PC-9 (cell line): ENCODE measurements at regions not wholly inside any gene's neighbourhood (a gene's known extent, or its start where the extent isn't known, plus 50 kb on each side); places are given as distances from the start of the nearest gene placed in this dataset.

Source experiments
- BruUV-seq: library from RNA; stranded (reverse); fragments of 400-500 nt; replicated peaks from 2 replicates; lab custom pipeline; 2021; lab: Mats Ljungman, UMichigan
- CTCF ChIA-PET: fragments of 300-600 bp; sonication (Branson Sonifier 250); formaldehyde crosslinking; loops from one replicate; lab custom pipeline; 2022; ENCODE audit warnings: antibody characterized with exemption; lab: Charles Lee
- POLR2A ChIA-PET: fragments of 300-600 bp; sonication (Branson Sonifier 250); formaldehyde crosslinking; loops from one replicate; lab custom pipeline; 2022; ENCODE audit warnings: antibody characterized with exemption; ENCODE audit not compliant: unreplicated experiment; lab: Charles Lee
- DNase-seq, 2 experiments: peaks; one replicate each; pipeline versions ENCODE4 v3.0.0 to v3.0.0-alpha.2; 2015 to 2022; ENCODE audit warnings: mixed read lengths in 1 of 2
- H2AFZ ChIP-seq: fragments of 200-600 bp; sonication (generic); 2 replicates; pipeline ENCODE4 v1.8.1; 2017; ENCODE audit warnings: antibody characterized with exemption
- H3F3A ChIP-seq: fragments of 200-600 bp; sonication (generic); 2 replicates; pipeline ENCODE4 v1.8.1; 2017; ENCODE audit warnings: antibody characterized with exemption, mild to moderate bottlenecking, low read depth; ENCODE audit not compliant: insufficient read depth
- H3K27ac ChIP-seq: fragments of 200-600 bp; sonication (generic); 2 replicates; pipeline ENCODE4 v1.6.1; 2016; ENCODE audit warnings: mixed run types
- H3K27me3 ChIP-seq: fragments of 200-600 bp; sonication (generic); 2 replicates; pipeline ENCODE4 v1.6.1; 2016; ENCODE audit warnings: low read depth, mixed run types; ENCODE audit not compliant: insufficient read depth
- H3K36me3 ChIP-seq: fragments of 200-600 bp; sonication (generic); 2 replicates; pipeline ENCODE4 v1.6.1; 2016; ENCODE audit warnings: low read depth, mixed run types
- H3K4me1 ChIP-seq: fragments of 200-600 bp; sonication (generic); replicated peaks from 2 replicates; pipeline ENCODE4 v1.6.1; 2016; ENCODE audit warnings: mixed run types; ENCODE audit not compliant: insufficient read depth
- H3K4me2 ChIP-seq: fragments of 200-600 bp; sonication (generic); 2 replicates; pipeline ENCODE4 v1.6.1; 2017; ENCODE audit warnings: mixed run types
- H3K4me3 ChIP-seq: fragments of 200-600 bp; sonication (generic); 2 replicates; pipeline ENCODE4 v1.6.1; 2016; ENCODE audit warnings: mixed run types
- H3K79me2 ChIP-seq: fragments of 200-600 bp; sonication (generic); 2 replicates; pipeline ENCODE4 v1.6.1; 2017; ENCODE audit warnings: low read depth, mixed run types
- H3K9me2 ChIP-seq: fragments of 200-600 bp; sonication (generic); 2 replicates; pipeline ENCODE4 v1.8.1; 2017; ENCODE audit warnings: mild to moderate bottlenecking; ENCODE audit not compliant: insufficient read depth
- H3K9me3 ChIP-seq: fragments of 200-600 bp; sonication (generic); 2 replicates; pipeline ENCODE4 v1.8.1; 2016; ENCODE audit warnings: low read depth; ENCODE audit not compliant: insufficient read depth
- H4K20me1 ChIP-seq: fragments of 200-600 bp; sonication (generic); 2 replicates; pipeline ENCODE4 v1.8.1; 2017; ENCODE audit not compliant: insufficient read depth
- EZH2 ChIP-seq: fragments of 200-600 bp; sonication (generic); IDR thresholded peaks from 2 replicates; pipeline ENCODE4 v1.8.0; 2017; ENCODE audit warnings: antibody characterized with exemption, low read depth
- intact Hi-C: fragments of 100-400 bp; cut with micrococcal nuclease; formaldehyde crosslinking; loops from one replicate; pipeline ENCODE4 v1.10.0; 2022; ENCODE audit not compliant: unreplicated experiment
- TF ChIP-seq, protein P1 (sequence below): fragments of 200-600 bp; sonication (generic); conservative IDR thresholded peaks from 2 replicates; pipeline ENCODE4 v1.6.1; 2017; ENCODE audit warnings: mixed run types, antibody characterized with exemption, mild to moderate bottlenecking, moderate library complexity

DNA sequence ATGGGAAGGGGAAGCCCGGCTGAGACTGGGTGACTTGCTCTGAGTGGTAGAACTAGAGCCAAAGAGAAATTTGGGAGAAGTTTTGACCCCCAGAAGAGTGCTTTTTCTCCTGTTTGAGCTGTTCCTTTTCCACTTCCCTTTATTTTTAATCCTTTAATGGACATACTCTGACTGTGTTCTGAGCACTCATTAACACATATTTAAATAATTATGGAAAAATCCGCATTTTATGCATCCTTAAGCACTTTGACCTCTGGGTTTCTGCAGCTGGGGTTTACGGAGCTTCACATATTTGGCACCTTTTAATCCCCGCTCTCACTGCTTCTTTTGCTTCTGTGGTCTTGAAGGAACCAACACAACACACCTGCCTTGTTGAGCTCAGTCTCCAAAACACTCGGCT lies 114.7 kb downstream of the FOXL1 start:
- Histone ChIP-seq H3K4me2 (no peak overlapping the region), H3F3A (no peaks in the 10 kb centered on the region), H3K27me3 (peaks cover 88% of the 10 kb centered on the region), H4K20me1 (no peaks in the 10 kb centered on the region), H3K9me2 (no peaks in the 10 kb centered on the region), H3K9me3 (no peaks in the 10 kb centered on the region), H3K4me3 (no peak overlapping the region), H2AFZ (no peak overlapping the region), H3K4me1 (no peaks in the 10 kb centered on the region), H3K79me2 (no peaks in the 10 kb centered on the region), H3K36me3 (no peaks in the 10 kb centered on the region), H3K27ac (no peak overlapping the region)
- DNase-seq, result no peak
- intact Hi-C loops, result no loop called here
- POLR2A ChIA-PET, result no interaction called here
- TF ChIP-seq, protein P1, sequence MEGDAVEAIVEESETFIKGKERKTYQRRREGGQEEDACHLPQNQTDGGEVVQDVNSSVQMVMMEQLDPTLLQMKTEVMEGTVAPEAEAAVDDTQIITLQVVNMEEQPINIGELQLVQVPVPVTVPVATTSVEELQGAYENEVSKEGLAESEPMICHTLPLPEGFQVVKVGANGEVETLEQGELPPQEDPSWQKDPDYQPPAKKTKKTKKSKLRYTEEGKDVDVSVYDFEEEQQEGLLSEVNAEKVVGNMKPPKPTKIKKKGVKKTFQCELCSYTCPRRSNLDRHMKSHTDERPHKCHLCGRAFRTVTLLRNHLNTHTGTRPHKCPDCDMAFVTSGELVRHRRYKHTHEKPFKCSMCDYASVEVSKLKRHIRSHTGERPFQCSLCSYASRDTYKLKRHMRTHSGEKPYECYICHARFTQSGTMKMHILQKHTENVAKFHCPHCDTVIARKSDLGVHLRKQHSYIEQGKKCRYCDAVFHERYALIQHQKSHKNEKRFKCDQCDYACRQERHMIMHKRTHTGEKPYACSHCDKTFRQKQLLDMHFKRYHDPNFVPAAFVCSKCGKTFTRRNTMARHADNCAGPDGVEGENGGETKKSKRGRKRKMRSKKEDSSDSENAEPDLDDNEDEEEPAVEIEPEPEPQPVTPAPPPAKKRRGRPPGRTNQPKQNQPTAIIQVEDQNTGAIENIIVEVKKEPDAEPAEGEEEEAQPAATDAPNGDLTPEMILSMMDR, result no peak
- TF ChIP-seq EZH2, result no peak
- CTCF ChIA-PET, result no interaction called here
- no TSS peak for BruUV-seq

DNA sequence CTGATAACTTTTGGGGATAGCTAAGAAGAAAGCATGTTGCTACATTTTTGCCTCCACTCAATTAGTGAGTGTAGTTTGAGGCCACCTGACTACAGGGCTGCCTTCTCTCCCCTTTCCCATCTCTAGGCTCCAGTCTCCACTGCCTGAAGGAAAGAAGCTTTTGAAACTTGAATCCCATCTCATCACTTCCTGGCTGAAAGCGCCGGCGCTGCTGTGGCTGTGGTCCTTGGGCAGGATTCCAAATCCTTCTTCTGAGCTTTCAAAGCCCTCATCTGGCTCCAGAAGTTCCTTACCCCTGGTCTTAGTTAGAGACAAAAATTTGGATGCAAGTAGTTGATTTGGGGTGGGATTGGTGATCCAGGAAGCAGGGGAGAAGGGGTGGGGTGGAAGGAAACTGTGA lies 119.4 kb downstream of the FOXL1 start:
- CTCF ChIA-PET, result no interaction called here
- no peaks in the 10 kb centered on the region for H4K20me1 ChIP-seq
- no peak overlapping the region for H3K4me3 ChIP-seq
- no peak overlapping the region for H3K4me2 ChIP-seq
- H3K36me3 ChIP-seq, result no peaks in the 10 kb centered on the region
- no peaks in the 10 kb centered on the region for H3K9me2 ChIP-seq
- H3F3A ChIP-seq, result no peaks in the 10 kb centered on the region
- no peaks in the 10 kb centered on the region for H3K79me2 ChIP-seq
- BruUV-seq, result no TSS peak
- intact Hi-C loops, result no loop called here
- peaks cover 87% of the 10 kb centered on the region for H3K27me3 ChIP-seq
- no peak overlapping the region for H2AFZ ChIP-seq
- POLR2A ChIA-PET, result no interaction called here
- no peaks in the 10 kb centered on the region for H3K4me1 ChIP-seq
- no peaks in the 10 kb centered on the region for H3K9me3 ChIP-seq
- H3K27ac ChIP-seq, result no peak overlapping the region
- DNase-seq, result no peak
- TF ChIP-seq EZH2, result no peak
- TF ChIP-seq, protein P1, result no peak

DNA sequence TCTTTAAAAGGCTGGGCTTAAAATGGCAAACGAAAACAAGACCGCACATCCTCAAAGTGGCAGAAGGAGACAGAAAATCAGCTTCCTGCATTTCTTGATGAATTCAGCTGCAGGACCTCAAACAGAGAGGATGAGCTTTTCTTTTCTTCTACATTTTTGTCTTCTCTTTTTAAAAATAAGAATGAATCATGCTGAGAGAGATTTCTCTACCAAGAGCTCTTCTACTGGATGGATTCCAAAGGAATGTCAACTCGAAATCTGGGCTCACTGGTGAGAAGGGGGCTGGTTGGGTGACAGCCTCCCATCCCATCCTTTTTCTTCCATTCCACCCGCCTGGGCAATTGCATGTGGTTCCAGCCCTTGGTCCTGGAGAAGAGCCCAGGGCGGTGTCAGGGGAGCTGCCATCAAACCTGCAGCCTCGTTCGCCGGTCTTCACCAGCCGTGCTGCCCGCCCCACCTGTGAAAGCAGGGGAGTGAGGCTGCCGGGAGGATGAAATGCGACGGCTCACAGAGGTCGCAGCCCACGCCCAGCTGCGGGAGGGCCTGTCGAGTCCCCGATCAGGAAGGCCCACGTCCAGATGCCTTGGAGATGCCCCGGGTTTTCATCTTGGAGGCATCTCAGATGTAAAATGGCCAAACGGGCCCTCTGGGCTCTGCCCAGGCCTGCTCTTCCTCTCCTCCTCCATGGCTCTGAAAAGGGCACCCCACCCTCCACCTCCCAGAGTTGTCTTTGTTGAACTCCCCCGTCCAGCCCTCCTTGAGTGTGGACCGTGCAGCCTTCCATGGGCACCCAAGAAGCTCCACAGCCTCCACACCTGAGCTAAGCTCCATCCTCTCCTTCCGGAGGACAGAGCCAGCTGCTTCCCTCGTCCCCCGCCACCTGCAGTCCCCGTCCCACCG lies 121.9 kb downstream of the FOXL1 start:
- no peak for TF ChIP-seq EZH2
- TF ChIP-seq, protein P1, result no peak
- Histone ChIP-seq H3K27ac (no peak overlapping the region), H3K4me3 (no peak overlapping the region), H3K4me1 (no peaks in the 10 kb centered on the region), H4K20me1 (no peaks in the 10 kb centered on the region), H3K4me2 (no peak overlapping the region), H2AFZ (no peak overlapping the region), H3K27me3 (peaks cover 80% of the 10 kb centered on the region), H3K9me3 (no peaks in the 10 kb centered on the region), H3K79me2 (no peaks in the 10 kb centered on the region), H3K9me2 (no peaks in the 10 kb centered on the region), H3F3A (no peaks in the 10 kb centered on the region), H3K36me3 (no peaks in the 10 kb centered on the region)
- intact Hi-C loops, result no loop called here
- ChIA-PET POLR2A (no interaction called here), CTCF (interaction anchor here (0.6 kb wide), 1 partner anchor 88 kb away, joined by 3 read pairs; no protein-coding TSS in a partner anchor)
- no peak for DNase-seq
- no TSS peak for BruUV-seq
